ENCODE measurements at regions not wholly inside any gene's neighbourhood (a gene's known extent, or its start where the extent isn't known, plus 50 kb on each side); places are given as distances from the start of the nearest gene placed in this dataset.
A peak's percentile ranks its signal among the peaks of the same experiment; 100 is the strongest.

DNA sequence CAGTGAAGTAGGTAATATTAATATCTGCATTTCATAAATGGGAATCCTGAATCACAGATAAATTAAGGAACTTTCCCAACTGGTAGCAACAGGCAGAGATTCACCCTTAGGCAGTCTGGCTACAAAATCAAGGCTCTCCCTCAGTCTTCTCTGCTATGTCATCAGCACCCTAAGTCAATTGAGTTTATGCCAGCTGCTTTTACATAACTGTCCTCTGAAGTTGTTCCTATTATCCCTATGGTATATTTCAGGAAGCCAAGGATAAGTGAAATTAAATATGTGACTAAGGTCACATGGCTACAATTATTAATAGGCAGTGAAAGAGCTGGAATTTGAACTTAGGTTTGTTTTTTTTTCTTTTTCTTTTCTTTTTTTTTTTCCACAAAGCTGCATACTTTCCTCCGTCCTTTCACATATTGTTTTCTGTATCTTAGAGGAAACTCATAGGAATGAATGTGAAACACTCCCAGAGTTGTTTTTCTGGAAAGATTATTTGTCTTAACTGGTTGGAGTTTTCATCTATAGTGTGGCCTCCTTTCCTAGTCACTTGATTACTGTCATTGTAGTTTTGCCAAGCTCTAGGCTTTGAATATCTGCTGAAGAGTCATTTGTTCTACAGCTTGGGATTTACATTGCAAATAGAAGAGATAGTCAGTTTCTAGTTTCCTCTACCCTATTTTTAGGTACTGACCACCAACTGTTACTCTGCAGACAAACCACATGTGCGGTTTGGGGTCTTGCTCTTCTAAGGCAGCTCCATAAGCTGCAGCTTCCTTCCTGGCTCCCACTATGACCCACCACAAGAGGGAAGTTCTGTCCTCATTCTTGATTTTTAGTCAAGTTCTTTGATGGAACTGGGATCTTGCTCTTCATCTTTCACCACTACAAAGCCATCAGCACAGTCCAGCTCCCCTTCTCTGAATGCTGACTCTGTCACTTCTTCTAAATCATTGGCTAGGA lies 338.0 kb upstream of the KIAA1217 start:
- DNase-seq (ENCODE audit: low read depth): no peak

DNA sequence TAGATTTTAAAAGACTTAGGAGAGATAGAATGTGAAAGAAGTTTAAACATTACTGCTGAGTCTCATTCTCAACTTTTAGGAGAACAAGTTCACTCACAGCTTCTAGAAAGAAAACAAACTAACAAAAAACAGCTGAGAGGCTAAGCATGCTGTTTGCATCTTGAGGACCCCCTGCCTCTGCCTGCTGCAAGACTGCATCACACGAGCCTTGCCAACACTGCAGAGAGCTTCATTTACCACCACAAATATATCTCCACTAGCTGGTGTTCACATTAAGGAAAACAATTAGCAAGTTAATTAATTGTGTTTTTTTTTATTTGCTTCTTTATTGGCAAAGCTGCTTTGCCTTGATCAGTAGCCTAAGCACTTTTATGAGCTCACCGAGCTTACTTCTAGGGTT lies 336.6 kb upstream of the KIAA1217 start:
- DNase-seq (ENCODE audit: low read depth): no peak

DNA sequence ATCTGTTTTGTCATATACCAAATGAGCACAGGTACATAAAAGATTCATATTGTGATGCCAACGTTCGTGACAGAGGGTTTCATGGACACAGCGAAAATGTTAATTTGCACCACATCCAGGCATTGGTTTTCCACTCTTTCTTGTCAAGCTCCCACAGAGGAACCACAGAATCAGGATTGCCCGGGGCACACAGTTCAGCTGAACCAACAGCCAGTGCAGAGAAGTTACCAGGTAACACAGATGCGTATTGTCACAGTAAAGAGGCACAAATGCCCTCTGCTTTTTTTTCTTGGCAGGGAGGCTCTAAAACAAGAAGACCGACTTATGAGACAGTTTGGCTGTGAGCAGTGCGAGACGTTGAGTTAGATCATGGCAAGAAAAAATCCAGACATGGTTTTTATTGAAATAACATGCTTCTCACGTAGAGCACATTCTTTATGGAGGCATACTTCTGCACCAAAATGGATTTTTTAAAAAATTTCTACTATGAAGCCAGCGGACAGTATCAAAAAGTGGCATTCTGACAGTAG lies 331.1 kb upstream of the KIAA1217 start:
- DNase-seq (ENCODE audit: low read depth): no peak

DNA sequence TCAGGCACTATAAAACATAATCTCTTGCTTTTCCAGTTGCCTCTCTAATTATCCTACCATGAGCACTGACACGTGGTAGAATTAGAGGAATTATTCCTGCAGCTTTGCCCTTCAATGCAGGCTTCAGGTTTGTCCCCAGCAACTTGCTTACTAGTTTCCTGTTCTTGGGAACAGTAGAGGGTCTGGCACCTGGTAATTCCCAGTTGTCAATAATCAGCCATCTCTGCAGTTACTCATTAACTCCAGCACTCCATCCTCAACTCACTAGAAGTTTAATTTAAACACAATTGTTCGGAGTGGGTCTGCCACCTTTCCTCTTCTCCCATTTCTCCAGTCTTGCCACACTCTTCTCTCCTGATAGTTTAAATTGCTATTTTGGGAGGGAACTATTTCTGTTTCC lies 324.3 kb upstream of the KIAA1217 start:
- no peak for DNase-seq (ENCODE audit: low read depth)

DNA sequence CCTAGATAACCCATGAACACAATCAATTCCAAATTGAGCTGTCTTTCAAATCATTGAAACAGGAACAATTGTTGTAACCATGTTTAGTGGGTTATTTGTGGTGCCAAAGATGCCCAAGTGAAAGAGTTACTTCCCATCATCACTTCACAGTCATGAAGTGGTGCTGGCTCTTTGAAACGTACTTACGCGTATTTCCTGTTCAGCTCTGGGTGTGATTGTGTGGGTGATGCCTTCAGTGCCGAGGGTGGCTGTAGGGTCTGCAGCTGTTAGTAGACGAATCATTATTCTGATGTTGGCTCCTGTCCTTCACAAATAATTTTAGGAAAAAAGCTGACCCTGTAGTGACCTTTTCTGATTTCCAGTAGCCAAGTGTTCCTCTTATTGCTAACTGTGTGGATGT lies 323.1 kb upstream of the KIAA1217 start:
- no peak for DNase-seq (ENCODE audit: low read depth)

DNA sequence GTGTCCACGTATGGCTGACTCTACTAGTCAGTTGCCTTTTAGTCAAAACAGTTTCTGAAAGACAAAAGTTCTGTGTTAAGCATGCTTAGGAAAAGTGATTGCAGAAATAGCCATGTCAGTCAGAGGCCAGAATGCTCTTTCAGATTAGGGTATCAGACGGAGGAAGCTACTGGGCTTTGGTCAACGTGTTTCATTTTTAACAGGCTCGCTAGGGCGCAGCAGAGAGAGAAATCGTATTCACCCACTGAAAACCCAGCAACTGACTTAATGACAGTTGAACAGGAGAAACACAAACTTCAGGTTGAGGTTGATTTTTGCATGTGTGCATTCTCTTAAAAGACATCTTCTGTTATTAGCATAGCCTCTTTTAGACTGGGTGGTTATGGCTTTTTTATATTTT lies 322.6 kb upstream of the KIAA1217 start:
- DNase-seq (ENCODE audit: low read depth): no peak

DNA sequence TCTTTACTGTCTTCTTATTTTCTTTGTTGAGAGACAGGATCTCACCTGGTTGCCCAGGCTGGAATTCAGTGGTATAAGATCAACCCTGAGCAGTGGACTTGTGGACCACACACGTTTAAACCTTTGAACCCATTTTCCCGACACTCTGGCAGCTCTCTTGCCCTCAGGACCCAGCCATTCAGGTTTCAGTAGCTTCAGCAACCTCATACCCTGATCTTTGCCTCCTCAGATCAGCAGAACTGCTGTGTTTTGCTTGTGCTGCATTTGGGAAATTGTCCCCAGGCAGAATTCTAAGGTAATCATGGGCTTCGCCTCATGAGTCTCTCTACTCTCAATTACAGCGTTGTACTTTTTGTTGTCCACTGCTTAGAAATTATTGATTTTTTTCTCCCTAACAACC lies 317.6 kb upstream of the KIAA1217 start:
- DNase-seq (ENCODE audit: low read depth): no peak

DNA sequence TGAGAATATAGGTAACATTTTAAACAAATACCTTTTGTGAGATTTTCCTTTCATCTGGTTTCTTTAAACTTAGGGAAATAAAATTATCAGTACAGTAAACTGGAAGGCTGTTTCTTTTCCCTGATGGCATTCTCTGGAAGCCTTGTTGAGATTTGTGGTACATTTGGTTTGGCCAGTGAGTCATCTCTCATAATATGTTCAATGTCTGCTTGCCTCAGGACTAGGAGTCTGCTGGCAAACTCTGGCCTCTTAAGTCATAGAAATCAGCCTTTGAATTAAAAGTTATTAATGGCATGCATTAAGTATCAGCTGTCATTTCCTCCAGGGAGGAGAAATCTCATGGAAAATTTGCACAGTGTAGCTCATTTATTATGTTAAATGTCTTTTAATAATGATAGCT lies 316.6 kb upstream of the KIAA1217 start:
- no peak for DNase-seq (ENCODE audit: low read depth)

DNA sequence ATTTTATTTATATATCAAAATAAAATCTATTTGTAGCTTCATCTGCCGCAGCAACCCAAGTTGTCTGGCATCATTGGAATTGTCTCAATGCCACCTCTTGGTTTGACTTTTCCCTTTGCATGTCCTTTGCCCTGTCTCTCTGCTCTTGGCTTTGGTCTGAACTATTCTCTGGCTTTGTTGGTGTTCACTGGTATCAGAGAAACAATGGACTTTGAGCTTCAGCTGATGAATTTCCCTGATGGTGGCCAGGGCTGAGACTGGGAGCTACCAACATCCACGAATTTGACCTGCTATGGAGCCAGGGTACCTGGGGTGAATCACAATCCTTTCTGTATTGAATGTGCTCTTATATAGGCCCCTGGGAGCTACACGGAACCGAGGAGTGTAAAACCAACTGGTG lies 311.7 kb upstream of the KIAA1217 start:
- no peak for DNase-seq (ENCODE audit: low read depth)

DNA sequence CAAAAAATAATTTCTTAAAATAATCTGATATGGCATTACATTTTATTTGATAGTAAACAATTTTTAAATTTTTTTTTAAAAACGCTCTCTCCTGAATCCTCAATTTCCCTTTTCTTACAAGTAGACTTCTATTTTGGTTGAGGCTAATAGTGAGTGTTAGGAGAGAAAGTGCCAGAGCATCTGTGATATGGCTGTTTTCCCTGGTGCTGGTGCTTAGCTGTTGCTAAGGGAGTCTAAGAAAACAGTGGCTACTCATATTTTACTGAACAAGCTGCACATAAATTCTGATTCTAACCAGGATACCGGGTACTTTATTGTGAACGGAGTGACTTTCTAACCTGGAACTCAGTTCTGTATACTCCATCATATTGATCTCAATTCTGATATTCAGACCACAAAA lies 311.1 kb upstream of the KIAA1217 start:
- no peak for DNase-seq (ENCODE audit: low read depth)

DNA sequence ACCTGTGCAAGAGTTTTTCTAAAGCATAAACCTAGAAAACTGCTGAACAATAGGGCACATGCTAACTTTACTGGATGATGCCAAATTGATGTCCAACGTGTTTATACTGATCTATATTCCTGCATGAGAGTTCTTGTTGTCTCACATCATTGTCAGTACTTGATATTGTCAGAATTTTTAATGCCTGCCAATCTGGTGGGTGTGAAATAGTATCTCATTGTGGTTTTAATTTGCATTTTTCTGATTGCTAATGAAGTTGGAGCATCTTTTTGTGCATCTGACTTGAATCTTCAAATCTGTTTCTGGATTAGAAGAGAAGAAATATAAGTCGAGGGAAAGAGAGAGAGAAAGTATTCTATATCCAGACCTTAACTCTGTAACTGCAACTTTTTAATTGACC lies 309.8 kb upstream of the KIAA1217 start:
- DNase-seq (ENCODE audit: low read depth): no peak

DNA sequence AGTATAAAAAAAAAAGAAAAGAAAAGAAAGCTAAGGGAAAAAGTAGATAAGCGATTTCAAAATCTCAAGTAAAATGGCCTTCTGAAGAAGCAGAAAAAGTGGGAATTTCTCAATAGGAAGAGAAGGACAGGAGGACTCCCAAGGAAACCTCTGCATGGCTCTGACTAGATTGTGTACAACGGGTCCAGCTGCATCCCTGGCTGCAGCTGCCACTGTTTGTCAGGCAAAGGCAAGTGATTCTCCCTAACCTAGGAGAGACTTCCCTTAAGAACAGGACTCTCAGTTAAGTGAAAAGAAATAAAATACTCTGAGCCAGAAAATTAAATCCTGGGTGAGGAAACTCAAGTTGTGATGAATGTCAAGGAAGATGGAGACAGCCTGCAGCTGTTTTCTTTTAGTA lies 298.6 kb upstream of the KIAA1217 start:
- no peak for DNase-seq (ENCODE audit: low read depth)

DNA sequence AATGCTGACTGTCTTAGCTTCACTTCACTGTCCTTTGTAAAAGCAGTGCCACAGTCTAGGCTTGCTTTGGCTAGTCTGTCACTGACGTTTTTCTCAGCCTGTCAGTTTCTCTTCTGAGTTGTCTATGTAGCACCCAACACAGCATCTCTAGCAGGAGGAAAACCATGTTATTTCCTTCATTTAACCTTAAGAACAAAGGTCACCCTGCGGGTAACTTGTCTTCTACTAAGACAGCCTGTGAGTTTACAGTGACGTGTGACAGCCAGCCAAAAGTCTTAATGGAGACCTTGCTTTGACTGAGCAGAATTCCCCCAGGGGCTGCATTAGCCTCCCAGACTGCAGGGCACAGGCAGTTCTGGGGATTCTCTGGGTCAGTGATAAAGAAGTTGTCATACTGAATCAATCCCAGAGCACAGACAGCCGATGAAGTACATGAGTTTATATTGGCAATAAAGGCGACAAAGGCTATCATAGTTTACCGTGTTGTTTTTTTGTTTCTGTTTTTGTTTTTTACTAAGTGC lies 296.0 kb upstream of the KIAA1217 start:
- no peak for DNase-seq (ENCODE audit: low read depth)

DNA sequence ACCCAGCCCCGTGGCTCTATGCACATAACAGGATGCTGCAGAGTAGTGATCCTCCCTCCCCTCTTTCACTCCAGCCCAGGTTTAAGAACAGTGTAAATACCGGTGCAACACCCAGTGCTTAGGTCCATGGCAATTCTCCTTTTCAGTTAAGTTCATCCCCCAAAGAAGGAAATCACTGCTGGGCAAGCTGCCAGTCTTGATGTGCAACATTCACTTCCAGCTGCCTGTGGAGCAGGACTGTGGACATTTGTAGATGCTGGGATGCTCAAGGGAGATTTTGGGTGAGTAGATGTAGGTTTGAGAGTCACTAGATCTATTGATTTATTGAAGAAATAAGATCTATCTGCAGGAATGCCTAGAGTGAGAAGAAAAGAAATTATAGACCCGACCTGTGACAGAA lies 294.3 kb upstream of the KIAA1217 start:
- no peak for DNase-seq (ENCODE audit: low read depth)

DNA sequence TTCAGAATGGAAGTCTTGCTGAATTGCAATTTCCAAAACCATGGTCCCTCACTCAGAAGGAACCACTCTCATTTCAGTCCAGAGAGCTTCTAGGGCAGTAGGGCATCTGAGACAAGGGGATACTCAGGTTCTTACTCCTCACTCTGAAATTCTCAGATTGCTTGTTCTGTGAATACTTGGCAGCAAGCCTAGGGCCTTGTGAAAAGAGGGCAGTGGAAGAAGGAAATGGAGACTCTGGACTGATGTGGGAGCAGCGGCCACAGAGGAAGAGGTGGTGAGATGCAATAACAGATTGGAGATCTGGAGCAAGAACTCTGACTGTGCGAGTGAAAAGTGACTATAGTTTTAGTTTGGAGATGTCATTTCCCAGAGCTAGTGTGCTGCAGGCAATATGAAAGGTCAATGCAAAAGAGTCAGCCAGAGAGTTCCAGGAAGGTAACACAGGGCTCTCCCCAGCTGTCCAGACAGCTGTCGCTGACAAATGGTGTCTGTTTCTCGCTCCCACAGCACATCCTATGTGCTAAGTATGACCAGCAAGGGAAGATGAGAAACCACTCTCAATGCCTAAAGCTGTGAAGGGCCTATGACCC lies 291.6 kb upstream of the KIAA1217 start:
- no peak for DNase-seq (ENCODE audit: low read depth)

DNA sequence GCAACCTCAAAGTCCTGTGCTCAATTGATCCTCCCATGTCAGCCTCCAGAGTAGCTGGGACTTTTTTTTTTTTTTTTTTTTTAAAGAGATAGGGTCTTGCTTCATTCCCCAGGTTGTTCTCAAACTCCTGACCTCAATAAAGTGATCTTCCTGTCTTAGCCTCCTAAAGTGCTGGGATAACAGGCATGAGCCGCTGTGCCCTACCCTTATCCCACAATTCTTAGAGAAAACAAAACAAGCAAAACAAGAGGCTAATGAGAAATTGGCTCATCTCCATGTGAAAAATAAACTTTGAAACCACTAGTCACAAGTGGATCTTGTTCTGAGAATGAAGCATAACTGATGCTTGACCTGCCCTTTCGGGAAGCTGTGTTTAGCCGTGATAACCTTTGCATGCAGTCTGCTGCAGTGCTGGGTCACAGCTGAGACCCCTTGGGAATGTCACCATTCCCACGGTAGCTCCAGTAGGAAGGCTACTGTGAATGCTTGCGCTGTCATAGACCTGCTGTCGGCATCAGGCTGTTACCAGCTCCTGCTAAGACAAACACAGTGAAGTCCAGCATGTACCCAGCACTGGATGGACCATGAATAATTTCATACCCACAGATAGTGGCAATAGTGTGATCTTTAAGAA lies 290.7 kb upstream of the KIAA1217 start:
- DNase-seq (ENCODE audit: low read depth): no peak

DNA sequence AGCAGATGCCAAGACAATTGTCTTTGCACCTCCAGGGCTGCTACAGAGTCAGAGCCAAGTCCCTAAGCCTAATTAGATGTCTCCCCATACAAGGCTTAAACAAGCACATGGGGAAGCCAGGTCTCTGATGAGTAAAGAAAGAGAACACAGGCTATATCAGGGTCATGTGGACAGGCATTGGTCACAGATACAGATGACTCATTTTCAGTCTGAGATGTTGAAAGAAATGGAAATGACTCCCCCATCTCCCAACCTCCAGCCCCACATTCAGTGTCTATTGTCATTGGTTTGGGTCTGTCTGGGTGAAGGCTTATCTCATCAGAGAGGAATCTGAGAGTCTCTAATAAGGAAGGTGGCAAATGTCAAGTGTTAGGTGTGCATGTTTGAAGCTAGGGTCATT lies 290.1 kb upstream of the KIAA1217 start:
- DNase-seq (ENCODE audit: low read depth): peak; percentile 9

DNA sequence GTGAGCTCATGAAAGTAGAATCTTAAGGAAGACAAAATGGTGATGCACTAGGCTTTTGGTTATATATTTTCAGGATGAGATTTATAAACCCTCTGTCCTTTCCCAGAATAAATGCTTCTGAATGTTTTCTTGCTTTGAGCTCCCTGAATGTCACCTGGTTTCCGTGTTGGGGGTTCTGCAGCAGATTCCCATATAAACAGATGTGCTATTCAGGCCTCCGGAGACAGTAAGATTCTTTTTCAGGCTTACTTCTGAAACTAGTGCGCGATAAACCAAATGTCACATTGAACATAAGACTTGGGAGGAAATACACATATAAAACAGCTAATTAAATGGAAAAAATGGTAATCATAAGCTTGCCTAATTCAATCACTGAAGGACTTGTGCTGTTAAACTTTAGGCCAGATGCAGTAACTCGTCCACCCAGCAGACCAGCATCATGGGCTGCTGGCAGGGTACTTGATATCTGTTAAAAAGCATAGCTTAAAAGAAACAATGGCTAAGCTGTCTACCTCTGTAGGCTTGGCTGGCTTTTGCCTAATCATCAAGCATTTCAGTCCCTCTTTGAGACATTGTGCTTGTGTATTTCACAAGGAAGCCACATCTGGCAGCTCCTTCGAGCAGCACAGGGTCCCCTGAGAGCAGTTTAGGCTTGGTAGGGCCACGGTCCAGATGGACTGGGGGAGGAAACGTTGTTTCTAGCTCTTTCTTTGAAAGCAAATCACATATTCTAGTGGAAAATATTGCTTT lies 281.2 kb upstream of the KIAA1217 start:
- DNase-seq (ENCODE audit: low read depth): no peak

DNA sequence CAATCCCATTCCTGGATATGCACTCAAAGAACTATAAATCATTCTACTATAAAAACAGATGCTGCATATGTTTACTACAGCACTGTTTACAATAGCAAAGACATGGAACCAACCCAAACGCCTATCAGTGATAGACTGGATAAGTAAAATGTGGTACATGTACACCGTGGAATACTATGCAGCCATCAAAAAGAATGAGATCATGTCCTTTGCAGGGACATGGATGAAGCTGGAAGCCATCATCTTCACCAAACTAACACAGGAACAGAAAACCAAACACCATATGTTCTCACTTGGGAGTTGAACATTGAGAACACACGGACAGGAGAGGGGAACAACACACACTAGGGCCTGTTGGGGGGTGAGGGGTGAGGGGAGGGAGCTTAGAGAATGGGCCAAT lies 274.9 kb upstream of the KIAA1217 start:
- DNase-seq (ENCODE audit: low read depth): peak; percentile 1

DNA sequence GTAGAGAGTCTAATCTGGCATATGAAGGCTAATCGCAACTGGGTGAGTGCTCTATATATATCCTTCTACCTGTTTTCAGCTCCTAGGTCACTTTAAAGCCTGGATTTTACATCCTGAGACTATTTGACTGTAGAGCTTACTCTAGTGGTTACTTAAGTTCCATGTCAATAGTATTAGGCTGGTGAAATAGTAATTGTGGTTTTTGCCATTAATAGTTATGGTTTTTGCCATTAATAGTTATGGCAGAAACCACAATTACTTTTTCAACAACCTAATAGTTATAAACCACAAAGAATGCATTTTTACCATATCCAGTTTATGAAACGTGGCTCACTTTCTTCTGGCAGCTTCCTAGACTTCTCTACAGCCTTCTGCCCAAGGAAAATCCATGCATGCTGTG lies 263.1 kb upstream of the KIAA1217 start:
- DNase-seq (ENCODE audit: low read depth): no peak

DNA sequence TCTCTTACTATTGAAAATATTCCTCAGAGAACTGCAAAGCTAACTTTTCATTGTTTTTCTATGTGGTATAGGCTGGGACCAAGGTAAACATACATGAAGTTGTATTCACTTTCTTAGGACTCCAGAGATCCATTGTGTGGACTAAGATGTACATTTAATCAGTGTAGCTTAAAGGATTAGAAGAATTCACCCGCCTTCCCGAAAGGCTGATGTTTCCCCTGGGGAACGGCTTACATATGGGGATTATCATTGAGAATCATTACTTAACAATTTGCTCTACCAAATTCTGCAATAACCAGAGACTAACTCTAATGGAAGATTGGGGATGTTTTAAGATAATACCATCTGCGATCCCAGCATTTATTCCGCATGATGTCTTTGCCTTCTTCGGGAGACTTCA lies 257.1 kb upstream of the KIAA1217 start:
- no peak for DNase-seq (ENCODE audit: low read depth)
